Activated naive CD4-positive, alpha-beta T cell treated with Interleukin-2 at 50 U/mL for 16 hours (primary cell): ENCODE measurements at regions not wholly inside any gene's neighbourhood (a gene's known extent, or its start where the extent isn't known, plus 50 kb on each side); places are given as distances from the start of the nearest gene placed in this dataset.
"Not testable (repeated sequence)": the region's sequence is repeated elsewhere in the genome, so short reads cannot be mapped to it uniquely, and the experiment has no call there.

Source experiments
- DNase-seq: peaks from one replicate; pipeline ENCODE4 v3.0.0-alpha.2; 2020

GRCh38 chr2:143840194-143840593 is 679.7 kb downstream of the ZEB2 start:
- no peak for DNase-seq

DNA sequence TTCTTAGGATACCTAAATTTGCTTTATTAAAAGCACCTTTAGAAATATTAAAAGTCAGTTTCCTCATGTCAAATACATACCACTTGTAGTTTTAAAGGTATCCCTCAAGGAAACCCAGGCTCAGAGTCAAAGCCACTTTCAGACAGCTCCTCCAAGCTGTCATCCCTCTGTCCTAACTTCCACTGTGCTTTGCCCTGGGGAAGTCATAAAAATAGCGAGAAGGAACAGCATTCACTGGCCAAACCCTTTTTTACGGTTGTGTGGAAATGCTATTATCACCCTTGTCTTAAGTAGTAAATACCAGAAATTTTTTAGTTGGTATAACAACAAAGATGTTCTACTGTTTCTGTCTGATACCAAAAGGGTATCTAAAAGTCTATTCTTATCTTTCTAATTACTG is 680.5 kb downstream of the ZEB2 start:
- no peak for DNase-seq

DNA sequence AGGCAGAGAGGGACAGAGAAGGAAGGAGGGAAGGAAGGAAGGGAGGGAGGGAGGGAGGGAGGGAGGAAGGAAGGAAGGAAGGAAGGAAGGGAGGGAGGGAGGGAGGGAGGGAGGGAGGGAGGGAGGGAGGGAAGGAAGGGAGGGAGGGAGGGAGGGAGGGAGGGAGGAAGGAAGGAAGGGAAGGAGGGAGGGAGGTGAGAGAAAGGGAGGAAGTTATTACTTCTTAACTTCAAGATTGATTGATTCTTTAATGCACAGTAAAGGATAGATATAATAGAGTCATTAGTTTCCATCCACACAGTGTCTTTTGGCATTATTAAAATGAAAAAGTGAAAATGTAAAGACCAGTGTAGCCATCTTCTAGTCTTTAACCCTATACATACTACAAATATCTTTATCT is 682.9 kb downstream of the ZEB2 start:
- not testable (repeated sequence) for DNase-seq

DNA sequence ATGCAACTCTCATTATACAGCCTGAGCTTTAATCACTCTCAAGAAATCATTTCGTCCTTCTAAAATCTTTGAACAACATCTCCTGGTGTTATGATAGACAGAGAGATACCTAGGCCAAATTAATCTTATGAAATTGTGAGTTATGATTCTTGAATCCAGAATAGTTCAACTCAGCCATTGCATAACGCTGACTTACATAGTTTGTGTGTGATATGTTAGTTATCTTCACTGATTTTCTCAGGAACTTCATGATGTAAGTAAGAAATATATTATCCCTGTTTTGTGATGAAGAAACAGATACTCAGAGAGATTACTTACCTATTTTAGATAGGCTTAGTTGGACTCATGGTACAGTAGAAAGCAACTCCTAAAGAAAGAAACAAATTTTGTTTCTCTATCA is 684.4 kb downstream of the ZEB2 start:
- no peak for DNase-seq

GRCh38 chr2:143833015-143833660 is 686.8 kb downstream of the ZEB2 start:
- no peak for DNase-seq

- DNase-seq, result no peak
These were observed 689.4 kb downstream of the ZEB2 start for GRCh38 chr2:143830476-143830875.

GRCh38 chr2:143828763-143829537 is 691.0 kb downstream of the ZEB2 start:
- DNase-seq, result no peak

- no peak for DNase-seq
These were observed 695.1 kb downstream of the ZEB2 start for GRCh38 chr2:143824791-143825190.

DNA sequence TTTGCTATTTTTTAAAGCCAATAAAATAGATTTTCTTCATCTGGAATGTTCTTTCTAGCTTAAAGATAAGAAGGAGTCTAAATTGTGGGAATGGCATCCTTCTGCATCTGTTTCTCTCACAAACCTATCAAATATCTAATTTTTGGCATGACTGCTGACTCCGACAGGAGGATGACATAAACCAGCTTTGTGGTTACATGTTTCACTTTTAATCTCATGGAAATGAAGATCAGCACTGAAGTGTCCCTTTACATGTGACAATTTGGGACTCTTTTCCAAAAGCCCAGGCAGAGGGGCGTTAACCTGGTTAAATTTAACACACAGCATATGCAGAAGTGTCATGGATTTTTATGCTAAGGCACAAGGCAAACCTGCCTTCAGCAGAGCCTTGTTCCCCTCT is 694.7 kb downstream of the ARHGAP15 start:
- DNase-seq, result no peak

DNA sequence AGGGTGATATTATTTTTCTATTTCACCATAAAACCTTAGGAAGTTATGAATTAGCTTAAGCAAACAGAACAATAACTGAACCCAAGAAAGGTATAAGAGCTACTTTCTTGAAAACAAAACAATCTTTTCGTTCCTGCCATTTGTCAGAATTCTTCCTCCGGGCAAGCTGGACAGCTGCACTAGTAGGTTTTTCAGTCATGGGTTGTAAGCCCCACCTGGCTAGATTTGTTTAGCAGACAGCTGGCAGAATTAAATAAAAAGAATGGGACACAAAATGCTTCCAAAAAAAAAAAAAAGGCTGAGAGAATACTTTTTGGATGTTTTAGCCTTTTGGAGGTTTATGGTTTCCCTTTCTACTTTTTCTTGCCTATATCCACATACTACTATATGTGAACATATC is 694.1 kb downstream of the ARHGAP15 start:
- DNase-seq, result no peak

DNA sequence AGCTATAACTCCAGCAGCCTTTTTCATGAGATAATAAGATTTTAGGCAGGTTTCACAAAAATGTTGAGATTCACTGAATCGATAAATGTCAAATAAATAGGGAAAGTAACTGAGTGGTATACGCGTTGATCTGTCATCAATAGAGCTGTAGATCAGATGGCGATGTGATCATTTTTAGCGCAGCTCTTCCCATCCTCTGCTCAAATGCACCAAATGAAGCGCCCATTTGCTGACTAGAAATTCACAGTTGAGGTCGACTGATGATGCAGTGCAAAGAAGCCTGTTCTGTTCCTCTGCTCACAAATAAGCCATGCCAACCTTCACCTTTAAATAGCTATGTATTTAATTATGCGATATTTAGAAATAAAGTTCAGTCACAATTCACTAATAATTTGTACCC is 693.5 kb downstream of the ARHGAP15 start:
- DNase-seq, result no peak

DNA sequence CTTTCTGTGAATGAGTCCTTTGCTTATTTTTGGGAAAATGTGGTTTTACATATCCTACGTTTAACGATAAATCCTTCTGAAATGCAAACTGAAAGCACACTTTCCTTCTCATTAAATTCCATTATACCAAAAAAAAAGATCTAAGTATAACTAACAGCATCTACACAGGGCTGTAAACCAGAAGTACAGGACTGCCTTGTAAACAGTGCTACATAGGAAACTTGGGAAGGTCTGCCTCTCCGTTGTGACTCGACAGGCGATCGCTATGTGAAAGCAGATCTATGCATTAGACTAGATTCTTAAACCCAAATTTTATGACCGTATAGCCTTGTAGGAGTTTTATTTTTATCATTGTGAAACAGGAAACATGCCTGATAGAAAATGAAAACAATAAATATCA is 690.5 kb downstream of the ARHGAP15 start:
- no peak for DNase-seq

- no peak for DNase-seq
These were observed 690.0 kb downstream of the ARHGAP15 start for GRCh38 chr2:143819190-143819735.
